ENCODE measurements at regions not wholly inside any gene's neighbourhood (a gene's known extent, or its start where the extent isn't known, plus 50 kb on each side); places are given as distances from the start of the nearest gene placed in this dataset.

DNA sequence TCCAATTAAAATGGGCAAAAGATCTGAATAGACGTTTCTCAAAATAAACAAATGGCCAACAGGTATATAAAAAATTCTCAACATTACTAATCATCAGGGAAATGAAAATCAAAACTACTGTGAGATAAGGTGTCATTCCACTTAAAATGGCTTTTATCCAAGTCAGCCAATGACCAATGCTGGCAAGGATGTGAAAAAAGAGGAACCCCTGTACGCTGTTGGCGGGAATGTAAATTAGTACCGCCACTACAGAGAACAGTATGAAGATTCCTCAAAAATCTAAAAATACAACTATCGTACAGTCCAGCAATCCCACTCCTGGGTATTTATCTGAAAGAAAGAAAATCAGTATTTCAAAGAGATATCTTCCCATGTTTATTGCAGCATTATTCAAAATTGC, 176.9 kb upstream of the STT3B start:
- Histone ChIP-seq H3K4me2 (ENCODE audit: low read depth, low read length) (no peak overlapping the region), H3K9me1 (ENCODE audit: insufficient read depth, low read length) (no peaks in the 10 kb centered on the region), H2BK20ac (ENCODE audit: low read depth, low read length) (no peak overlapping the region), H2BK120ac (ENCODE audit: low read depth, low read length) (no peak overlapping the region), H2BK15ac (ENCODE audit: low read depth, low read length) (no peak overlapping the region), H3K14ac (replicated peaks; ENCODE audit: low read depth, low read length) (no peak overlapping the region), H3K4me3 (ENCODE audit: insufficient read depth, low read depth, low read length) (no peak overlapping the region), H3K27me3 (ENCODE audit: control insufficient read depth, insufficient read depth, low read length) (peaks cover 2% of the 10 kb centered on the region; the same call in 1 of the 2 replicates), H3K18ac (ENCODE audit: low read depth, low read length) (no peak overlapping the region), H3K56ac (ENCODE audit: extremely low read depth, insufficient read depth, low read length) (no peak overlapping the region), H3K27ac (ENCODE audit: insufficient read depth, low read length) (no peak overlapping the region), H4K8ac (ENCODE audit: low read depth in 2 of 2, low read length in 2 of 2) (no peak overlapping the region), H2AK5ac (ENCODE audit: low read depth, low read length) (no peak overlapping the region), H3K4ac (ENCODE audit: low read depth, low read length) (no peak overlapping the region), H3K79me1 (ENCODE audit: low read depth in 1 of 2, low read length in 2 of 2) (no peaks in the 10 kb centered on the region), H3K9me3 (ENCODE audit: control insufficient read depth, insufficient read depth, low read length) (no peaks in the 10 kb centered on the region), H3K23ac (ENCODE audit: low read depth, low read length) (no peak overlapping the region), H2AK9ac (replicated peaks; ENCODE audit: low read depth, low read length, poor library complexity) (no peak overlapping the region), H2AFZ (replicated peaks; ENCODE audit: low read length, poor library complexity) (no peak overlapping the region), H3K4me1 (ENCODE audit: control insufficient read depth, insufficient read depth, low read length) (no peaks in the 10 kb centered on the region), H3K9ac (ENCODE audit: low read depth, low read length) (no peak overlapping the region), H4K5ac (ENCODE audit: low read depth, low read length) (no peak overlapping the region), H4K20me1 (ENCODE audit: insufficient read depth, low read length) (no peaks in the 10 kb centered on the region), H2BK5ac (ENCODE audit: low read depth, low read length, poor library complexity, severe bottlenecking) (no peak overlapping the region), H3K36me3 (ENCODE audit: control insufficient read depth, insufficient read depth, low read length) (no peaks in the 10 kb centered on the region), H4K91ac (ENCODE audit: insufficient read depth, low read depth, low read length) (no peak overlapping the region)
- ChIA-PET POLR2A (ENCODE audit: unreplicated experiment) (no interaction called here), CTCF (interaction anchor here (0.6 kb wide), 1 partner anchor 178 kb away, joined by 3 read pairs; no protein-coding TSS in a partner anchor)
- no CpG with 5 or more reads among the region's 5 CpGs for WGBS, 2 experiments (ENCODE audit: extremely low coverage in 2 of 2, insufficient read length in 1 of 2)
- dilution Hi-C loops (cut with HindIII; ENCODE audit: low sequenced_read_pairs, unreplicated experiment) (no loop called here), in situ Hi-C loops (cut with MboI; ENCODE audit: low sequenced_read_pairs) (no loop called here), intact Hi-C loops (cut with micrococcal nuclease) (no loop called here)
- no peak for DNase-seq
- no peak for ATAC-seq (ENCODE audit: low read depth)
- BruUV-seq (replicated peaks), result no TSS peak
- TF ChIP-seq MAFK (IDR thresholded peaks at IDR 0.05; ENCODE audit: low read depth, low read length) (no peak), CHD1 (IDR thresholded peaks at IDR 0.05; ENCODE audit: low read depth, low read length) (no peak), RCOR1 (IDR thresholded peaks at IDR 0.05; ENCODE audit: insufficient replicate concordance, low read length) (no peak), SMC3 (IDR thresholded peaks at IDR 0.05; ENCODE audit: low read depth, low read length) (no peak), RAD21 (IDR thresholded peaks at IDR 0.05; ENCODE audit: low read length) (no peak), MXI1 (IDR thresholded peaks at IDR 0.05; ENCODE audit: borderline replicate concordance, low read depth, low read length) (no peak), NFE2L2 (IDR thresholded peaks at IDR 0.05; ENCODE audit: low read depth, low read length) (no peak), FOS (IDR thresholded peaks at IDR 0.05; ENCODE audit: low read depth, low read length) (no peak), BHLHE40 (IDR thresholded peaks at IDR 0.05; ENCODE audit: low read depth, low read length) (no peak), MAZ (IDR thresholded peaks at IDR 0.05; ENCODE audit: borderline replicate concordance, low read depth, low read length) (no peak), CEBPB (IDR thresholded peaks at IDR 0.05; ENCODE audit: low read depth, low read length) (no peak), POLR2A (IDR thresholded peaks at IDR 0.05; ENCODE audit: low read depth, low read length) (no peak), RFX5 (IDR thresholded peaks at IDR 0.05; ENCODE audit: low read depth, low read length) (no peak)
- TF ChIP-seq, protein P1, sequence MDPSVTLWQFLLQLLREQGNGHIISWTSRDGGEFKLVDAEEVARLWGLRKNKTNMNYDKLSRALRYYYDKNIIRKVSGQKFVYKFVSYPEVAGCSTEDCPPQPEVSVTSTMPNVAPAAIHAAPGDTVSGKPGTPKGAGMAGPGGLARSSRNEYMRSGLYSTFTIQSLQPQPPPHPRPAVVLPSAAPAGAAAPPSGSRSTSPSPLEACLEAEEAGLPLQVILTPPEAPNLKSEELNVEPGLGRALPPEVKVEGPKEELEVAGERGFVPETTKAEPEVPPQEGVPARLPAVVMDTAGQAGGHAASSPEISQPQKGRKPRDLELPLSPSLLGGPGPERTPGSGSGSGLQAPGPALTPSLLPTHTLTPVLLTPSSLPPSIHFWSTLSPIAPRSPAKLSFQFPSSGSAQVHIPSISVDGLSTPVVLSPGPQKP (IDR thresholded peaks at IDR 0.05; ENCODE audit: borderline replicate concordance, low read depth, low read length), result no peak
- TF ChIP-seq, protein P2, sequence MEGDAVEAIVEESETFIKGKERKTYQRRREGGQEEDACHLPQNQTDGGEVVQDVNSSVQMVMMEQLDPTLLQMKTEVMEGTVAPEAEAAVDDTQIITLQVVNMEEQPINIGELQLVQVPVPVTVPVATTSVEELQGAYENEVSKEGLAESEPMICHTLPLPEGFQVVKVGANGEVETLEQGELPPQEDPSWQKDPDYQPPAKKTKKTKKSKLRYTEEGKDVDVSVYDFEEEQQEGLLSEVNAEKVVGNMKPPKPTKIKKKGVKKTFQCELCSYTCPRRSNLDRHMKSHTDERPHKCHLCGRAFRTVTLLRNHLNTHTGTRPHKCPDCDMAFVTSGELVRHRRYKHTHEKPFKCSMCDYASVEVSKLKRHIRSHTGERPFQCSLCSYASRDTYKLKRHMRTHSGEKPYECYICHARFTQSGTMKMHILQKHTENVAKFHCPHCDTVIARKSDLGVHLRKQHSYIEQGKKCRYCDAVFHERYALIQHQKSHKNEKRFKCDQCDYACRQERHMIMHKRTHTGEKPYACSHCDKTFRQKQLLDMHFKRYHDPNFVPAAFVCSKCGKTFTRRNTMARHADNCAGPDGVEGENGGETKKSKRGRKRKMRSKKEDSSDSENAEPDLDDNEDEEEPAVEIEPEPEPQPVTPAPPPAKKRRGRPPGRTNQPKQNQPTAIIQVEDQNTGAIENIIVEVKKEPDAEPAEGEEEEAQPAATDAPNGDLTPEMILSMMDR (conservative IDR thresholded peaks at IDR 0.05; ENCODE audit: low read depth, low read length), result no peak
- TF ChIP-seq, protein P3, sequence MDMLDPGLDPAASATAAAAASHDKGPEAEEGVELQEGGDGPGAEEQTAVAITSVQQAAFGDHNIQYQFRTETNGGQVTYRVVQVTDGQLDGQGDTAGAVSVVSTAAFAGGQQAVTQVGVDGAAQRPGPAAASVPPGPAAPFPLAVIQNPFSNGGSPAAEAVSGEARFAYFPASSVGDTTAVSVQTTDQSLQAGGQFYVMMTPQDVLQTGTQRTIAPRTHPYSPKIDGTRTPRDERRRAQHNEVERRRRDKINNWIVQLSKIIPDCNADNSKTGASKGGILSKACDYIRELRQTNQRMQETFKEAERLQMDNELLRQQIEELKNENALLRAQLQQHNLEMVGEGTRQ (IDR thresholded peaks at IDR 0.05; ENCODE audit: low read depth, low read length), result no peak

All from IMR-90 (cell line).